GM19397 (cell line): ENCODE measurements at regions not wholly inside any gene's neighbourhood (a gene's known extent, or its start where the extent isn't known, plus 50 kb on each side); places are given as distances from the start of the nearest gene placed in this dataset.
"Not testable (repeated sequence)": the region's sequence is repeated elsewhere in the genome, so short reads cannot be mapped to it uniquely, and the experiment has no call there.

Experiments used
- ATAC-seq: cut with Tn5 transposase; IDR thresholded peaks from one replicate; pipeline ENCODE4 v1.9.1; 2021; ENCODE audit warnings: mild to moderate bottlenecking, moderate library complexity; ENCODE audit not compliant: unreplicated experiment

DNA sequence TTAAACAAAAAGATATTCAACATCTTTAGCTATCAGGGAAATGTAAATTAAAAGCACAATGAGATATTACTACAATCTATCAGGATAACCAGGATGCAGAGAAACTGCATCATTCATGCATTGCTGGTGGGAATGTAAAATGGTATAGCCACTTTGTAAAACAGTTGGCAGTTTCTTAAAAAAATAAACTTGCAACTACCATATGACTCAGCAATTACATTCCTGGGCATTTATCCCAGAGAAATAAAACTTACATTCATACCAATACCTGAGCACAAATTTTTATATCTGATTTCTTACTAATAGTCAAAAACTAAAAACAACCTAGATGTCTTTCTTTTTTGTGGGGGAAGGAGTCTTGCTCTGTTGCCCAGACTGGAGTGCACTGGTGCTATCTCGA is 190.3 kb upstream of the TAB2 start:
- no peak for ATAC-seq

GRCh38 chr6:149128489-149129145 is 188.9 kb upstream of the TAB2 start:
- no peak for ATAC-seq

DNA sequence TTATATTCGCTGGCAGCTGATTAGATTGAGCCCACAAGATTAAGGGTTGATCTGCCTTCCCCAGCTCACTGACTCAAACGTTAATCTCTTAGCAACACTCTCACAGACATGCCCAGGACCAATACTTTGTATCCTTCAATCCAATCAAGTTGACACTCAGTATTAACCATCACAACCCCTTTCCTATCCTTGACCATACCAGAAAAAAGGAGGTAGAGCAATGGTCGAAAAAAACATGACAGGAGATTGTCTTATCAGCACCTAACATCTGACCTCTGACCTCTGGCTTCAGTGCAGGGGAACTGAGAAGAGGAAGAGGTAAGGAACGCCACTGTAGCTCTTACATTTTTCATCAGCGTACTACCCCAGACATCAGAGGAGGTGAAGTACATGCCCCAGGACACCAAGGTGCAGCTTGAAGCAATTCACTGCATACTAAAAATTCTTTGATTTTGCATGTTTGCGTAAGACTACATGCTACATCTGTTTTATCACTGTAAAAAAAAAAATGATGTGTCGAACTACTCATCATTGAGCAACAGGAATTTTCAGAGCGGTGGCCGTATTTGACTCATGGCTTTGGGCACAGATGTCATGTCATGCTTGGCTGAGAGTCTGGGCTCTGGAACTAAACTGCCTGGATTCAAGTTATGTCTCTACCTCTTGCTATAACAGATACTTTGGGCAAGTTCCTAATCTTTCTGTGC is 188.0 kb upstream of the TAB2 start:
- ATAC-seq: peak; percentile 73

DNA sequence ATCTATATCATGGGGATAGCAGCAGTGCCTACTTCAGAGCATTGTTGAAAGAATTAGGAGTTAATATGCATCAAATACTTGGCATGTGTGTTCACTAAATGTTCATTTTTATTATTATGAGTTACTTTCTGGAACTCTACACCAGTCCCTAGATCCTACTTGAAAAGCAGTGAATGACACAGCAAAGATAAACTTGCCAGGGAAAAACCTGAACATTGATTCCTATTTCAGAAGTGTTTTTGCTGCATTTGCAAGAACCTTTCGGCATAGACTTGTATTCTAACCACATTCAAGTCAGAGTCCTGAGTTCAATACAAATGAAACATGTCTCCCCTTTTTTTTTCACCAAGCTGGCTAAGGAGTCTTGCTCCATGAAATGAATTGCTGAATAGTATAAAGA is 187.4 kb upstream of the TAB2 start:
- ATAC-seq: no peak

- ATAC-seq: no peak
Observed at GRCh38 chr6:149130508-149130907, 187.0 kb upstream of the TAB2 start.

- ATAC-seq: no peak
Observed at GRCh38 chr6:149131891-149132290, 185.6 kb upstream of the TAB2 start.

DNA sequence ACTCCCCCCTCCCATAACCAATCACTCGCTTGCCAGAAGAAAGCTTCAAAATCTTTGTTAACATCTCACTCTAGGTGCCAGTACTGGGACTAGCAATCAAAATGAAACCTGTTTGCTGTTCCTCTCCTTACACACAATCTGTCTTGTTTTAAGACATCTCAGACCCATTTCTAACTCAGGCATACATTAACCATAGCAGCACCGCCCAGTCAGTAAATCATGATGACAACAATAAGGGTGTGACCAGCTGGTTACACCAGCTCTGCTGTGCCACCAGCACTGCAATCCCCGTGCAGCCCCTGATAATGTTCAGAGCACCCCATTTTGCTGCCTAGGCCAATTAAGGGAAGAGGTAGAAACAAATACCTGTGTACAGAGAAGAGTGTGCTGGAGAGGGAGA is 185.2 kb upstream of the TAB2 start:
- ATAC-seq: no peak

DNA sequence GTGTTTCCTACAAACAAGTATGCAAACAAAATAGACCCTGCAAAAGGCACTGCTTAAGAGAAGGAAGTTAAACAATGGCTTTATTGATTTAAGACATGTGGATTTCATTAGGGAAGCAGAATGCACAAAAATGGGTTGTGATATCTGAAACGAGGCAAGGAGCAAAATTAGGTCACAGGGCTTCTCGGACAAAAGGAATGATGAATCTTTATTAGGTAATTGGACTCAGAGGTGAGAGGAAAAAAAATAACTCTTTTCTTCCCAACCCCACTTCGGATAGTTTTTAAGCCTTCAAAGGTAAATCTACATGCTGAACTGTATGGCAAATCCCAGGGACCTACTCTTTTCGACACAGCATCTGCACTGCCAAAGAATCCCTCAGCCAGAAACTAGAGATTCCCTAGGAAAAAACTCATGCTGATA is 183.0 kb upstream of the TAB2 start:
- no peak for ATAC-seq

GRCh38 chr6:149135809-149136208 is 181.7 kb upstream of the TAB2 start:
- ATAC-seq: no peak

DNA sequence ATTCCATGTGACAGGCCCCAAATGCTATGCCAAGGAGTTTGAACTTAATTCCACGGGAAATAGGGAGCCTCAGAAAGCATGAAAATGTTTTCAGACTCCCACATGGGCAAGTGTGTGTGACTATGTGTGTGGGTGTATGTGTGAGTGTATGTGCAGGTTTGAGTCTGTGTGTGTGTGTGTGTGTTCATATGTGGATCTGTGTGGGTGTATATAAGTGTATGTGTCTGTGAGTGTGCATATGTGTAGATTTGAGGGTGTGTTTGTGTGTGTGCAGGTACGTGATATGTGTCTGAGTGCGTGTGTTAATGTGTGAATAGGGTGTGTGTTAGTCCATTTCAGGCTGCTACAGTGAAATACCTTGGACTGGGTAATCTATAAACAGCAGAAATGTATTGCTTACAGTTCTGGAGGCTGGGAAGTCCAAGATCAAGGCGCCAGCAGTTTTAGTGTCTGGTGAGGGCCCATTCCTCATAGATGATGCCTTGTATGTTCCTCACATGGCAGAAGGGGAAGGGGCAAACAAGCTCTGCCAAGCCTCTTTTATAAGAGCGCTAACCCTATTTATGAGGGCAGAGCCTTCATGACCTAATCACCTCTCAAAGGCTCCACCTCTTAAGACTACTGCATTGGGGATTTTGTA is 181.1 kb upstream of the TAB2 start:
- no peak for ATAC-seq

DNA sequence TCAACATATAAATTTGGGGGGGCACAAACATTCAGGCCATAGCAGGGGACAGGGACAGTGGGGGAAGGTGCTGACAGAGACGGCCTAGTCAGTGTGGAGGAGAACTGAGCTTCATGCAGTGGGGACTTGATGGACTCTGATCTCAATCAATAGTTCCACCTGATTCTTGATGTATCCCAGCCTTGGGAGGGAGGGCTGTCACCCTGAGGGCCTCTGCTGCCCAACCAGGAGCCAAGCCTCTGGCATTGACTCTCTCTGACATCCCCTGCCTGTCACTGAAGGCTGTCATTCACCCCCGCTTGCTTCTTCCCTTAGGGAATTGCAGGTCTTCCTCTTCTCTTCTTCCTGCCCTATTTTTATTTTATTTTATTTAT is 180.6 kb upstream of the TAB2 start:
- ATAC-seq: no peak

DNA sequence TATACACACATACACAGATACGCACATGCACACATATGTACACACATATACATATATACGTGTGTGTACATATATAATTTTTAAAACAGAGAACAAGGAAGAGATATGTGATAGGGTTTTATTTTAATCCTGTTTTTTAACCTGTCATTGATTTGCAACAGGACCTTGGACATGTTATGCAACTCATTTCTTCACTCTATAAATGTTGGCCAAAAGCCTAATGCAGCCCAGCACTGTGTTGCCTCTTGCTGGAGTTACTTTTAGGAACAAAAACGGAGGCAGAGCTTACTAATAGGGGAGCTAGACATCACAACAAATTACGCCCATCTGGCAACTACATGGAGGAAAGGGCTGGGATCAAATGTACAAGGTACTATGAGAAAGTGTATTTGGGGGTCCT is 179.9 kb upstream of the TAB2 start:
- ATAC-seq: no peak

DNA sequence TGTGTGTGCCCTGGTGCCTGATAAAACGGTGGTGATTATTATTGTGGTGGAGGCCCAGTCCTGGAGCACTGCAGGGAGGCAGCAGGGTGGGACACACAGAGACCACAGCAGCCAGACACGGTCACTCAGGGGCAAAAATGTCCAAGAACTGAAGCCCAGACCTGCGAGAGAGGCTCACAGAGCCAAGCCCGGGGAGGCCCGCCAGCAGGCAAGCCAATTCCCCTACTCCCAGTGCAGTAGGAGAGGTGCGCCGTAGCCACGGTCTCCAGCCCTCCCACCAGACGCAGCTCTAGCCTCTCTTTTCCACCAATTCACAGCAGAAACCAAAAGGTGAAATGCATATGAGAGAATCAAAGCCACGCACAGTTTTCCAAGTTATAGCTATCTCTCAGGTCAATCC is 179.4 kb upstream of the TAB2 start:
- no peak for ATAC-seq

- no peak for ATAC-seq
Observed at GRCh38 chr6:149138699-149139294, 178.7 kb upstream of the TAB2 start.

GRCh38 chr6:149139782-149140136 is 177.8 kb upstream of the TAB2 start:
- no peak for ATAC-seq

DNA sequence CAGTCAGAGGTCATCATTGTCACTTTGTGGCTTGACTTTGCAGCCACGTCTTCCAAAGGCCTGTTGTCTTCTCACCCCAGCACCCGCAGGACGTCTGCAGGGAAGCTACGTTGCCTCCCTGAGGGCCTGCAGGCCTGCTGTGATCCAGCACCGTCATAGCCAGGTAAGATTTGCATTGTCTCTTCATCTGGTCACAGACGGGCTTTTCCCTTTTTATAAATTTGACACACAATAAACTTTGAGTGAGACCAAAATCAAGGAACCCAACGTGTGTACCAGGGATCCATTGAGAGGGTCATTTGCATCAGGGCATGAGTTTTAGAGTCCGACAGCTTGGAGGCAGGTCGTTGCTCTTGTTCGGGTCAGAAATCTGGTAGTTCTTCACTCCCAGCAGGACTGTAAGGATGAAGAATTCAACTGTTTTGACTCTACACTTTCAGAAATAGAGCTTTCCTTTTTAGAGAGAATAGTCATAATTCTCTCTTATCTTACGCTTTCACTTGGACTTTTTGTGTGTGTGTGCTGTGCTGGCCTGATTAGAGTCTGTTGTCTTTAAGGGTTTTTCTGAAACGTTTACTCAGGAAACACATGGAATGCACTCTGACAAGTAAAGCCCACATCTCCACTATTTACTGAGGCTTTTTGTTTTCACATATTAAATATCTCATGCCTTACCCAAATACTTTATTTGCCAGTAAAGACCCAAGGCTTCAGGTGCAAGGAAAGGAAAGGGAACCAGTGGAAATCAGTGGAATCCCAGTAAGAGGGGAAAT is 177.2 kb upstream of the TAB2 start:
- peak; percentile 86 for ATAC-seq

DNA sequence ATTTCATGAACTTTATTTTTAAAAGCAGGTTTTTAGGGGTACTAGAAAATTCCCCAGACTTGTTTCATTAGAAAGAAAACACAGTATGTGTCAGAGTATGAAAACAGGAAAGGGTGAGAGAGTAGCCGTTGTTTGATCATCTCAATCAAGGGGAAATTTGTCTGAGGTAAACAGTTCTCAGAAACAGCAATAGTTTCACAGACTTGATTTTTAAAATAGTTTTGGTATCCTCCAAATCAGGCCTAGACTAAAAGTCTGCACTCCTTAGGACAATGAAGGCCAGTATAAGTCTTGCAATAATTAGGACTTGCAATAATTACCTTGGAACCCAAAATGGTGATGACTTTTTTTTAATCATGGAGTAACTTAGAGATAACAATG is 176.6 kb upstream of the TAB2 start:
- peak; percentile 39 for ATAC-seq

- ATAC-seq: no peak
Observed at GRCh38 chr6:149142924-149143429, 174.5 kb upstream of the TAB2 start.

DNA sequence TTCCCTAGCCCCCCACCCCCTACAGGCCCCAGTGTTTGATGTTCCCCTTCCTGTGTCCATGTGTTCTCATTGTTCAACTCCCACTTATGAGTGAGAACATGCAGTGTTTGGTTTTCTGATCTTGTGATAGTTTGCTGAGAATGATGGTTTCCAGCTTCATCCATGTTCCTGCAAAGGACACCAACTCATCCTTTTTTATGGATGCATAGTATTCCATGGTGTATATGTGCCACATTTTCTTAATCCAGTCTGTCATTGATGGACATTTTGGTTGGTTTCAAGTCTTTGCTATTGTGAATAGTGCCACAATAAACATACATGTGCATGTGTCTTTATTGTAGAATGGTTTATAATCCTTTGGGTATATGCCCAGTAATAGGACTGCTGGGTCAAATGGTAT is 171.7 kb upstream of the TAB2 start:
- not testable (repeated sequence) for ATAC-seq

- ATAC-seq: no peak
Observed at GRCh38 chr6:149147195-149147594, 170.3 kb upstream of the TAB2 start.
